Limb (tissue), 2 donors: ENCODE measurements at regions not wholly inside any gene's neighbourhood (a gene's known extent, or its start where the extent isn't known, plus 50 kb on each side); places are given as distances from the start of the nearest gene placed in this dataset.

Experiments used
- DNase-seq, 2 donors: peaks; one replicate each; pipeline ENCODE4 v3.0.0-alpha.2; 2016; ENCODE audit errors: extremely low spot score in 2 of 2

DNA sequence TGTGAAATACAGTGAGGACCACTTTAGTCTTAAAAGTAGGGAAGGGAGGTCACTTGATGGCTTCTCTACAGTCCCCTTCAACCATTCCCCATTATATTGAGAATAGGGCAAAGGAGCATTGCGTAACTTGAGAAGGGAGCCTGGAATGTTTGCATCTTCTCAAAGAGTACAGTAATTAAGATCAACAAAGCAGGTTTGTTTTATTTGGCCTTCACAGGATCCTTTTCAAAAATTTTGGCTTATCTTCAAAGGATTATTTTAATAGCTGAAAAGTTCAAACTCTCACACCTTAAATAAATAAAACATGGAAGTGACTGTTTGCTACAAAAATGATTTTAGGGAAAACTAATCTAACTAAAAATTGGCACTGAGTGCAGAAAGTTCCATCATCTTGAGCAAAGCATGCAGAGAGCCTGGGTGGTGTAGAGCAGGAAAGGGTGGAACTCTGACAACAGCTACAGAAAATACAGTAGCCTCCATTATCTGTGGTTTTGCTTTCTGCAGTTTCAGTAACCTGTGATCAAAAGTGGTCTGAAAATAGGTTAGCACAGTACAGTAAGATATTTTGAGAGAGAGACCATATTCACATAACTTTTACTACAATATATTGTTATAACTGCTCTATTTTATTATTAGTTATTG is 214.0 kb downstream of the MDFIC start:
- DNase-seq, result no peak

DNA sequence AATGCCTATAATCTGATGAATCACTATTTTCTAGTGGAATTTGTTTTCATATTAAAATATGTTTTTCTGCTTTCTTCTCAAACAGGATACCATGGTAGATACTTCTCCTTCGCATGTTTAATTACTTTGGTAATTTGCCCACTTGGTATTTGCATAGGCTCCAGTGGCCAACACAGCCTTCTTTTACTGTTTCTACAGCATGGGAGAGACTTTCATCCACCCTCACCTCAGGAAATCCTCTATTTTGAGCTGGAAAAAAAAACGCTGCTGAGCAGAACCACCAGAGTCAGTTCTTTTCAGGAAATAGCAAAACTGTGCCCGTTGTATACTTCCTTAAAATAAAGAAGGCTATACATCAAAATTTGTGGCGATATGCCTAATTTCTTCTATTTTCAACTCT is 213.3 kb downstream of the MDFIC start:
- no peak for DNase-seq

GRCh38 chr7:115133248-115133647 is 211.4 kb downstream of the MDFIC start:
- DNase-seq, result no peak

DNA sequence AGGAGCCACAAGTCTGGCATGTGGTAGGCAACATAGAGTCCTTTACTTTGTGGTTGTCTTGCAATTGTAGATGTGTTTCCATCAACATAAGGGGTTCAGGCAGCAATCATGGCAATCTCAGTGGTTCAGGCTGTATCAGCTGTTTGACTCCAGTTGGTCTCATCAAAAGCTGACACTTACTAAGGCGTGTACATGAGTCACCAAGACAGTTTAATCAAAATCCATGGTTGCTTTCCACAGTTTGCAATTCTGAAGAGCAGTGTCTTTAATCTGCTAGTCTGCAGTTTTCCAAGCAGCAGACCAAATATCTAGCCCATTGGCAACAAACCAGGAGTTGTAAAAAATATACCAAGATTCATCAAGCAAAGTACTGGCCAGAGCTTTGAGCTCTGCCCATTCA is 210.2 kb downstream of the MDFIC start:
- no peak for DNase-seq

GRCh38 chr7:115128154-115128553 is 206.3 kb downstream of the MDFIC start:
- no peak for DNase-seq

- no peak for DNase-seq
Observed at GRCh38 chr7:115127399-115128021, 205.6 kb downstream of the MDFIC start.

- no peak for DNase-seq
Observed at GRCh38 chr7:115125750-115126149, 203.9 kb downstream of the MDFIC start.

DNA sequence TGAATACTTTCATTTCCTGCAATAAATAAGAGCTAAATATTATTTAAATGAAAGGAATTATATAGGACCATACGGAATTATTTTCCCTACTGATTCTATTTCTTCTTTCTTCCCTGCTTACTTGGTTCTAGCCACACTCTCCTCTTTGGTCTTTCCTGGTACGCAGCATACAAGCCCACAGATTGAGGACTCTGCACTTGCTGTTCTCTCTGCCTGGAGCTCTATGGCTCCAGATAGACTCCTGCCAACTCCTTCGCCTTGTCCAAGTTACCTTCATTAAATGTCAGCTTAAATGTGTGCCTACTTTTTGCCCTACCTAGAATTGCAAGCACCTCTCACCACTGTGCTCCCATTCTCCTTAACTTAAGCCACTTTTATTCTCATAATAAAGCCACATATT is 203.4 kb downstream of the MDFIC start:
- DNase-seq, result no peak

DNA sequence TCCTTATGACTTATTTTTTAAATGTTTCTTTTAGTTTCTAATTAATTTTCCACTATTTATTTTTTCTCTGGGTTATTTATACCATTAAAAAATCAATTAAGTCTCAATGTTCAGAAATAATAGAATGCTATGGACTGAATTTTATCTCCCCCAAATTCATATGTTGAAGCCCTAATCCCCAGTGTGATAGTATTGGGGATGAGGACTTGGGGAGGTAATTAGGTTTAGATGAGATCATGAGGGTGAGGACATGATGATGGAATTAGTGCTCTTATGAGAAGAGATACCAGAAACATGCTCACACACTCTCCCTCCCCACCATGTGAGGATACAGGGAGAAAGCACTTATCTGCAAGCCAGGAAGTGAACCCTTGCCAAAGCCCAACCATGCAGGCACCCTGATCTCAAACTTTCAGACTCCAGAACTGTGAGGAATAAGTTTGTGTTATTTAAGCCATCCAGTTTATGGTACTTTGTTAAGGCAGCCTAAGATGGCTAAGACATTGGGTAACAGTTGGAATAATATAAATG is 202.6 kb downstream of the MDFIC start:
- DNase-seq, result no peak

DNA sequence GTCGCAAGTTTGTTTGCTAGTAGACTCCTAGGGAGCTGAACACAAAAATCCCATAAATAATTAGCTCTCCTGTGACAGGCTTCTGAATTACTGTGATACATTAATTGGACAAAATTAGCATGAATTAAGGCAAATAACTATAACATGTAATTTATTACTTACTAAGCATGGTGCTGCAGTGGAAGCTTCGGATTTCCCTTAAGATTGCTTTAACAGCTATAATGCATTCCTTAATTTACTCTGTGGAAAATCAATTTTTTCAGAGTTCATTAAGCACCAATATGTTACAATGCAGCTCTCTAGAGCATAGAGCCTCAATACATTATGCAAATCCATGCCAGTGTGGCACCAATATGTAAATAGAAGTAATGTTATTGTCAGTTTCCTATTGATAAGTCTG is 201.5 kb downstream of the MDFIC start:
- no peak for DNase-seq

GRCh38 chr7:115122388-115122787 is 200.5 kb downstream of the MDFIC start:
- DNase-seq, result no peak

DNA sequence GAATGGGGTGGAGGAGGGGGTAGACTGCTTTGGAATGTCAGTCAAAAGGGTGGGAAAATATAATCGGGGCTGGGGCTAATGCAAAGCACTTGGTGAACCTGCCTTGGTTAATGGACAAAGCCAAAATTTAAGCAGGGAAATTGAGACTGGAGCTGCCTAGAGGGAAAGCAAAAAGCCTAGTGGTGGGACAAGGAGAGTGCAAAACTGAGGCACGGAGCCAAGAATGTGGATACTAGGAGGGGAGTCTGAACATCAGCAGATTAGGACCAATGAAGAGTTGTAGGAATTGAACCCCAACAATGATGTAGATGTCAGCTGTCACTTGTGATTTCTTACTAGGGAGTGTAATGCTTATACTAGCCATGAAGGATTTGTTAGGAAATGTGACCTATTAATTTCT is 195.9 kb downstream of the MDFIC start:
- DNase-seq, result no peak

GRCh38 chr7:115116773-115117715 is 195.2 kb downstream of the MDFIC start:
- no peak for DNase-seq

GRCh38 chr7:115113776-115114175 is 191.9 kb downstream of the MDFIC start:
- no peak for DNase-seq

DNA sequence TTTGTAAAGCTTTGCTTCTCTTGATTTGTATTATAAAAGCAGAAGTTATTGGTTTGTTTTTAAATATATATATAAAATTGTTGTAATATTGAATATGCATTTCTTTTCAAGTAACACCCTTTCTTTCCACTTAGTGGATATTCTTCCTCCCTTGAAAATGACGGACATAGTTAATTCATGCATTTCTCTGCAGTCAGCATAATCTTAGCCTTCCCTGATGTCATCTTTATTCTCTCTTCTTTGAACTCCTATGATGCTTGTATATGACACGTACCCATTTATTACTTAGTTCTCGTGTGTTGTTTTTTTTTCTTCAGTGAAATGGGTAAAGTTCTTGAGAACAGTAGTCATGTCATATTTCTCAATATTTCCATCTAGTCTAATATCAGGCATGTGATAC is 191.2 kb downstream of the MDFIC start:
- DNase-seq, result no peak

DNA sequence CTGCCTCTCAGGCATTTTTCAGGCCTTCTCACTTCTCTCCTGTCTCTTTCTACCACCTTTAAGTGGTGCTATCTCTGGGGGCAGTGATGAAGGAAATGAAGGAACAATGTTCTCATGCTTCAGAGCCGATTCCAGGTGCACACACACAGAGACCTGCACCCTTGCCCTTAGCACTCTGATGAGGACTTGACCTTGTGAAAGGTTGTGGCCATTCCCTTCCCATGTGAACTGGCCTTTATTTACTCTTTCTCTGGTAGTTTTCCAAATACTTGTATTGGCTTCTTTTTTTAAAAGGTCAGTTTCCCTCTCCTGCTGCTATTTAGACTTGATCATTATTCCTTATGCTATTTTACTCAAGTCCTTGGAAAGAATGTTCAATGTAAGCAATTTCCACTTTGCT is 188.6 kb downstream of the MDFIC start:
- DNase-seq, result no peak

GRCh38 chr7:115106316-115106715 is 184.4 kb downstream of the MDFIC start:
- DNase-seq, result no peak

DNA sequence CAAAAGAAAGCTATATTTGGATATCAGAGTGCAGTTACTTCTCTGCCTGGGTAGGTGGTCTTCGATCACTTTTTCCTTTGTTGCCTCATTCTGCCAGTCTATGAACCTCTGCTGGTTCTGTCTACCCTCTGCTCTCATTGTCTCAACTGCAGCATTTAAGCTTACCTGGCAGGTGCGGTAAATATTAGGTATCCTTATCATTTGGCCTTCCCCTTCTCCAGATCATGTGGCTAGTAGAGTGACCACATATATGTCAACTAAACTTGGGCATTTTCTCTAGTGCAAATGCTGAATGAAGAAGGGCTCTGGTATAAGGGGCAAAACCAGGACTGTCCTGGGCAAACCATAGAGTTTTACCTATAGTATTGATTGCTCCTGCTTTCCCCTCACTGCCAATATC is 180.8 kb downstream of the MDFIC start:
- DNase-seq, result no peak

- no peak for DNase-seq
Observed at GRCh38 chr7:115101199-115101598, 179.3 kb downstream of the MDFIC start.

DNA sequence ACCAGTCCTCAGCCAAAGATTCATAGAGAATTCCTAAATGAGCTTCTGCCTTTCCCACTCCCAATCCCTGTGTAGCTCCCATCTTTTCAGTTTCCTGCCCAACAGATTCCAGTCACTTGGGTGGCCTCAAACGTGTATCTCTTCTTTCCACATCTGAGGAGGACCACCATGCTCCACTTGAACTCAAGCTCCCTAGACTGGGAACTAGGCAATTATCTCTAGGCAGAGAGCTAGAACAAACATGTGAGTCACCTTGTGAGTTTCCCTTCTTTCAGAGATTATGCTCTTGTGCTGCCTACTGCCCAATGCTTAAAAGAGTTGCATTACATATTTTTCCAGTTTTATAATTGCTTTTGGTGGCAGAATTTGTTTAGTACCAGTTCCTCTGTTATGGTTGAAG is 178.0 kb downstream of the MDFIC start:
- no peak for DNase-seq

DNA sequence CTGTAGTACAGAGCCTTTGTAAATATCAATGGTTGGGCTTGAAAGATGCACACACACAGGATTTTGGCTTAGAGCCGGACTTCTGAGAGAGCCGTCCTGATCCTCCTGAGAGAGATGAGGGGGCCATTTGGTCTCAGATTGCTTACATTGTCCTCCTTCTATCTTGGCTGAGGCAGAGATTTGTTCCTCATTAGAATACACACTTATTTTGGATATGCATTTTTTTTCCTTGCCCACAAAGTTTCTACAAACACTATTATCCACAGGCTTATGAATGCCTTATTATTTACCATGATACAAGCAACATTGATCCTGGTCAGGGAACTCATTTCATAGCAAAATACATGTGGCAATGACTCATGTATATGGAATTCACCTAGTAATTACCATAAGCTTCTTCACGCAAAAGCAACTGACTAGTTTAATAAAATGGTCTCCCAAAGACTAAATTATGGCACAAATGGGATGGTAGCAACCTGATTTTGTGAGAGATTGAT is 175.3 kb downstream of the MDFIC start:
- no peak for DNase-seq

GRCh38 chr7:115096262-115096661 is 174.4 kb downstream of the MDFIC start:
- no peak for DNase-seq
